Activated B cell treated with CpG ODN at 0.5 μM for 24 hours (primary cell): ENCODE measurements at regions not wholly inside any gene's neighbourhood (a gene's known extent, or its start where the extent isn't known, plus 50 kb on each side); places are given as distances from the start of the nearest gene placed in this dataset.

Experiments
- ATAC-seq: fragments of 200-7000 bp; cut with Tn5 transposase; one replicate; pipeline ENCODE4 v1.10.0; 2021; ENCODE audit warnings: low read depth, mild to moderate bottlenecking, moderate library complexity
- CTCF ChIA-PET: fragments of 350-600 bp; sonication (Branson Sonifier 250); formaldehyde crosslinking; loops from one replicate; lab custom pipeline; 2021; ENCODE audit warnings: antibody characterized with exemption; lab: Charles Lee
- POLR2A ChIA-PET: fragments of 350-600 bp; sonication (Branson Sonifier 250); formaldehyde crosslinking; loops from one replicate; lab custom pipeline; 2021; ENCODE audit warnings: antibody characterized with exemption; lab: Charles Lee
- DNase-seq: peaks from one replicate; pipeline ENCODE4 v3.0.0; 2022
- H3K27ac Mint-ChIP-seq: one replicate; pipeline ENCODE4 v1.8.0; 2020; ENCODE audit warnings: mixed read lengths
- H3K27me3 Mint-ChIP-seq: one replicate; pipeline ENCODE4 v1.8.0; 2021; ENCODE audit warnings: mixed read lengths
- H3K36me3 Mint-ChIP-seq: one replicate; pipeline ENCODE4 v1.8.0; 2021; ENCODE audit warnings: low read depth, mixed read lengths
- H3K4me1 Mint-ChIP-seq: one replicate; pipeline ENCODE4 v1.8.0; 2021; ENCODE audit warnings: mixed read lengths
- H3K4me3 Mint-ChIP-seq: one replicate; pipeline ENCODE4 v1.8.0; 2020; ENCODE audit warnings: mild to moderate bottlenecking, mixed read lengths
- H3K9me3 Mint-ChIP-seq: one replicate; pipeline ENCODE4 v1.8.0; 2020; ENCODE audit warnings: mixed read lengths
- CTCF ChIP-seq: fragments of 200-600 bp; IDR thresholded peaks from one replicate; pipeline ENCODE4 v1.8.0; 2022; ENCODE audit warnings: antibody characterized with exemption, mild to moderate bottlenecking
- intact Hi-C: fragments of 100-400 bp; cut with micrococcal nuclease; formaldehyde crosslinking; loops from one replicate; pipeline ENCODE4 v1.15.1; 2024

GRCh38 chr15:95910643-95911212, 419.8 kb upstream of the NR2F2 start:
- CTCF ChIA-PET, result no interaction called here
- POLR2A ChIA-PET, result no interaction called here
- Mint-ChIP-seq H3K27ac (no peak overlapping the region), H3K9me3 (no peaks in the 10 kb centered on the region), H3K4me3 (no peak overlapping the region), H3K36me3 (no peaks in the 10 kb centered on the region), H3K27me3 (no peaks in the 10 kb centered on the region), H3K4me1 (no peaks in the 10 kb centered on the region)
- no peak for ATAC-seq
- DNase-seq, result no peak
- TF ChIP-seq CTCF, result no peak
- intact Hi-C loops, result no loop called here

GRCh38 chr15:95911570-95912279, 418.8 kb upstream of the NR2F2 start:
- intact Hi-C loops, result no loop called here
- no peak overlapping the region for H3K27ac Mint-ChIP-seq
- no peaks in the 10 kb centered on the region for H3K27me3 Mint-ChIP-seq
- H3K4me3 Mint-ChIP-seq, result no peak overlapping the region
- ChIA-PET POLR2A (no interaction called here), CTCF (no interaction called here)
- no peak for TF ChIP-seq CTCF
- ATAC-seq (no peak), DNase-seq (no peak)
- no peaks in the 10 kb centered on the region for H3K36me3 Mint-ChIP-seq
- no peaks in the 10 kb centered on the region for H3K4me1 Mint-ChIP-seq
- H3K9me3 Mint-ChIP-seq, result no peaks in the 10 kb centered on the region

- Mint-ChIP-seq H3K4me1 (no peaks in the 10 kb centered on the region), H3K4me3 (no peak overlapping the region), H3K9me3 (no peaks in the 10 kb centered on the region), H3K27ac (no peak overlapping the region), H3K27me3 (no peaks in the 10 kb centered on the region), H3K36me3 (no peaks in the 10 kb centered on the region)
- ChIA-PET CTCF (no interaction called here), POLR2A (no interaction called here)
- no peak for TF ChIP-seq CTCF
- DNase-seq, result no peak
- ATAC-seq, result no peak
- intact Hi-C loops, result no loop called here
These were observed 418.2 kb upstream of the NR2F2 start for GRCh38 chr15:95912280-95912625.

GRCh38 chr15:95912728-95913127, 417.8 kb upstream of the NR2F2 start:
- H3K4me1 Mint-ChIP-seq, result no peaks in the 10 kb centered on the region
- ATAC-seq (no peak), DNase-seq (no peak)
- no peak overlapping the region for H3K4me3 Mint-ChIP-seq
- TF ChIP-seq CTCF, result no peak
- H3K36me3 Mint-ChIP-seq, result no peaks in the 10 kb centered on the region
- H3K27ac Mint-ChIP-seq, result no peak overlapping the region
- ChIA-PET CTCF (no interaction called here), POLR2A (no interaction called here)
- no peaks in the 10 kb centered on the region for H3K9me3 Mint-ChIP-seq
- no peaks in the 10 kb centered on the region for H3K27me3 Mint-ChIP-seq
- intact Hi-C loops, result no loop called here

GRCh38 chr15:95916568-95916967, 413.9 kb upstream of the NR2F2 start:
- CTCF ChIA-PET, result no interaction called here
- intact Hi-C loops, result no loop called here
- no peaks in the 10 kb centered on the region for H3K4me1 Mint-ChIP-seq

More at GRCh38 chr15:95916568-95916967, 413.9 kb upstream of the NR2F2 start:
- Mint-ChIP-seq H3K36me3 (no peaks in the 10 kb centered on the region), H3K27ac (no peak overlapping the region), H3K9me3 (no peaks in the 10 kb centered on the region), H3K4me3 (no peak overlapping the region), H3K27me3 (no peaks in the 10 kb centered on the region)
- no peak for DNase-seq
- TF ChIP-seq CTCF, result no peak
- no peak for ATAC-seq
- POLR2A ChIA-PET, result no interaction called here
